Upper lobe of left lung (tissue), 4 donors: ENCODE measurements at regions not wholly inside any gene's neighbourhood (a gene's known extent, or its start where the extent isn't known, plus 50 kb on each side); places are given as distances from the start of the nearest gene placed in this dataset.

ENCODE experiments used
- CTCF ChIP-seq, 6 experiments: fragments of 450-650 bp in 4 of 6; fragments of 200-600 bp in 2 of 6; sonication (generic) in 2 of 6; IDR thresholded peaks; one replicate each; pipeline ENCODE4 v1.5.1; 2016 to 2019; ENCODE audit warnings: antibody characterized with exemption in 6 of 6
- POLR2A ChIP-seq, 4 donors: fragments of 450-650 bp; IDR thresholded peaks; one replicate each; pipeline ENCODE4 v1.5.1; 2016 to 2017; ENCODE audit warnings: antibody characterized with exemption in 4 of 4, mild to moderate bottlenecking in 2 of 4
- POLR2AphosphoS5 ChIP-seq, 2 donors: sonication (generic); formaldehyde crosslinking; IDR thresholded peaks; one replicate each; pipeline ENCODE4 v1.5.1; 2017; ENCODE audit warnings: antibody characterized with exemption in 2 of 2

- TF ChIP-seq CTCF (IDR thresholded peaks at IDR 0.05), result no peak
- TF ChIP-seq POLR2A (IDR thresholded peaks at IDR 0.05), result no peak
- no peak for TF ChIP-seq POLR2AphosphoS5 (IDR thresholded peaks at IDR 0.05)
Observed at GRCh38 chr15:101568309-101568708, 78.8 kb upstream of the PCSK6 start.
